Activated CD4-positive, alpha-beta memory T cell treated with anti-CD3 and anti-CD28 coated beads, Interleukin-2, amount 10 ng/mL, durations not matched to agents 7 days and 5 days (primary cell): ENCODE measurements at regions not wholly inside any gene's neighbourhood (a gene's known extent, or its start where the extent isn't known, plus 50 kb on each side); places are given as distances from the start of the nearest gene placed in this dataset.
"Not testable (repeated sequence)": the region's sequence is repeated elsewhere in the genome, so short reads cannot be mapped to it uniquely, and the experiment has no call there.

ENCODE experiments used
- CTCF ChIA-PET: fragments of 350-600 bp; sonication (Branson Sonifier 250); formaldehyde crosslinking; loops from one replicate; lab custom pipeline; 2021; ENCODE audit warnings: antibody characterized with exemption, inconsistent platforms; lab: Charles Lee
- POLR2A ChIA-PET: fragments of 350-600 bp; sonication (Branson Sonifier 250); formaldehyde crosslinking; loops from one replicate; lab custom pipeline; 2021; ENCODE audit warnings: antibody characterized with exemption; lab: Charles Lee
- DNase-seq: peaks from one replicate; pipeline ENCODE4 v3.0.0-alpha.2; 2020
- H3K27ac Mint-ChIP-seq: one replicate; pipeline ENCODE4 v1.8.0; 2021; ENCODE audit warnings: mild to moderate bottlenecking, mixed read lengths
- H3K27me3 Mint-ChIP-seq: one replicate; pipeline ENCODE4 v1.8.0; 2021; ENCODE audit warnings: mixed read lengths
- H3K36me3 Mint-ChIP-seq: one replicate; pipeline ENCODE4 v1.8.0; 2021; ENCODE audit warnings: low read depth, mixed read lengths
- H3K4me1 Mint-ChIP-seq: one replicate; pipeline ENCODE4 v1.8.0; 2021; ENCODE audit warnings: mixed read lengths
- H3K4me3 Mint-ChIP-seq: one replicate; pipeline ENCODE4 v1.8.0; 2021; ENCODE audit warnings: mild to moderate bottlenecking, mixed read lengths
- H3K9me3 Mint-ChIP-seq: one replicate; pipeline ENCODE4 v1.8.0; 2021; ENCODE audit warnings: mixed read lengths

DNA sequence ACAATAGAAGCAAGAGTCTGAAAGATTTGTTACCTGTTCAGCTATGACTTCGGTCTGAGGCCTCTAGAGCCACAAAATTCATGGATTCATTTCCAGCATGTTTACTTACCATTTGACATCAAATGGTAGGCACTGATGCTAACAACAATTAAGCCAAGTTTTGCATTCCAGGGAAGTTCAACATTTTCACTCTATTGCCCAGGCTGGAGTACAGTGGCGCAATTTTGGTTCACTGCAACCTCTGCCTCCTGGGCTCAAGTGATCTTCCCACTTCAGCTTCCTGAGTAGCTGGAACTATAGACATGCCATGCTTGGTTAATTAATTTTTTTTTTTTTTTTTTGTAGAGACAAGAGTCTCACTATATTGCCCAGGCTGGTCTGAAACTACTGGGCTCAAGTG is 114.1 kb upstream of the SGK1 start:
- H3K36me3 Mint-ChIP-seq, result no peaks in the 10 kb centered on the region
- H3K27me3 Mint-ChIP-seq, result no peaks in the 10 kb centered on the region
- H3K9me3 Mint-ChIP-seq, result no peaks in the 10 kb centered on the region
- ChIA-PET POLR2A (no interaction called here), CTCF (no interaction called here)
- no peak for DNase-seq
- peaks cover 24% of the 10 kb centered on the region for H3K4me1 Mint-ChIP-seq
- H3K27ac Mint-ChIP-seq, result no peak overlapping the region
- no peak overlapping the region for H3K4me3 Mint-ChIP-seq

DNA sequence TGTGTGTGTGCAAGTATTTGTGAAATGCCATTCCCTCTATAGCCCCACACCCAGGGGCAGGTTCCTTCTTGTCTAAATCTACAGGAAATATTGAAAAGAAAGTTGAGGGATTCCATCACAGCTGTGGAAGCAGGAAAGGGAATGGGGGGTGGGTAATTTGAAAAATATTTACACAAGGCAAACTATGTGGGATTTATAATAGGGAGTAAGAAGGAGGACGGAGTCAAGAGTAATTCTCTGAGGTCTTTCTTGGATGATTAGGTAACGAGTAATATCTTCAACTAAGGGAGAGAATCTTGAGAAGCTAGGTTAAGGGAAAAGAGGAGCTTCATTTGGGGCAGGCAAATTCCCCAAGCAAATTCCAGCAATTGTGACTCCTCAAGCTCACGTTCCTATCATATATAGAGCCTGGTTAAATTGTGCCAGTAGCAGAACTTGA is 113.5 kb upstream of the SGK1 start:
- Mint-ChIP-seq H3K9me3 (no peaks in the 10 kb centered on the region), H3K27me3 (no peaks in the 10 kb centered on the region), H3K27ac (no peak overlapping the region), H3K36me3 (no peaks in the 10 kb centered on the region), H3K4me1 (peaks cover 20% of the 10 kb centered on the region), H3K4me3 (no peak overlapping the region)
- ChIA-PET CTCF (no interaction called here), POLR2A (no interaction called here)
- DNase-seq, result no peak

DNA sequence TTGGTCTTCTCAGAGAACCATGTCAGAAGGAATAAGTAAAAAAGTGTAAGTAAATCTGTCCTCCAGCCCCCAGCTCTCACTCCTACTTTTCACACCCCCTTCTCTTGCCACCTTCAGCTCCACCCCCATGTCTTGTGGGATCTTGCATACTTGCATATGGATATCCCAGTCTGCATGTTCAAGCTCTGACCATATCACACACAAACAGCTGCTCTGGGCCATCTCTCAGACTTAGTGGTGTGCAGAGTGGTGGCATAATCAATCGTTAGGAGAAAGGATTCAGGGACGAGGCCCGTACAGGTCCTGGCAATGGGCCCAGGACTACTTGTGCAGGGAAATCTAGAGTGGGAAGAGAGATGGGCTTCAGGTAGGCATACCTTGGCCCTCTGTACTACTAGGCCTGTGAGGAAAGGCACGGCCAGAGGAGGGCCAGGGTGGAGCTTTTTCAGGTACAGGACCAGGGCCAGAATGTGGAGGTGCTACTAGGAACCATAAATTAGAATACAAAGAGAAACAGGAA is 112.0 kb upstream of the SGK1 start:
- H3K36me3 Mint-ChIP-seq, result no peaks in the 10 kb centered on the region
- H3K27ac Mint-ChIP-seq, result no peak overlapping the region
- no peak for DNase-seq
- H3K4me3 Mint-ChIP-seq, result no peak overlapping the region
- CTCF ChIA-PET, result no interaction called here
- no peaks in the 10 kb centered on the region for H3K27me3 Mint-ChIP-seq
- POLR2A ChIA-PET, result no interaction called here
- H3K4me1 Mint-ChIP-seq, result peaks cover 16% of the 10 kb centered on the region
- no peaks in the 10 kb centered on the region for H3K9me3 Mint-ChIP-seq

DNA sequence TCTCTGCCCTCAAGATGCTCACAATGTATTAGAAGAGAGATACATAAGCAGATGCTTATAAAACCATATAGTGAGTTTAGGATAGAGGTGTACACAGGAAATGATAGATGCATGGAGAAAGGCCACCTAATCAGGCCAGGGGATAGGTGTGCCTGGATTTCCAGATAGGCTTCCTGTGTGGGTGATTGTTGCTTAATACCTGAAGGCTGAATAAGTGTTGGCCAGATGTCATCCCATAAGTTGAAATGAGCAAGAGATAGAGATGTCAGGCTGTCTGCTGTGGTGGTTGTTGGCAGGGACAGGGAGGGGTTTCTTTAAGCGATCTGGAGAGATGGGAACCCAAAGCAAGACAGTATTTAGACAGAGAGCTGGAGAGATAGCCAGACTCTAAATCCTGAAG is 109.8 kb upstream of the SGK1 start:
- Mint-ChIP-seq H3K36me3 (no peaks in the 10 kb centered on the region), H3K27me3 (no peaks in the 10 kb centered on the region), H3K4me1 (peaks cover 21% of the 10 kb centered on the region), H3K4me3 (no peak overlapping the region), H3K27ac (no peak overlapping the region), H3K9me3 (no peaks in the 10 kb centered on the region)
- ChIA-PET CTCF (no interaction called here), POLR2A (no interaction called here)
- no peak for DNase-seq

DNA sequence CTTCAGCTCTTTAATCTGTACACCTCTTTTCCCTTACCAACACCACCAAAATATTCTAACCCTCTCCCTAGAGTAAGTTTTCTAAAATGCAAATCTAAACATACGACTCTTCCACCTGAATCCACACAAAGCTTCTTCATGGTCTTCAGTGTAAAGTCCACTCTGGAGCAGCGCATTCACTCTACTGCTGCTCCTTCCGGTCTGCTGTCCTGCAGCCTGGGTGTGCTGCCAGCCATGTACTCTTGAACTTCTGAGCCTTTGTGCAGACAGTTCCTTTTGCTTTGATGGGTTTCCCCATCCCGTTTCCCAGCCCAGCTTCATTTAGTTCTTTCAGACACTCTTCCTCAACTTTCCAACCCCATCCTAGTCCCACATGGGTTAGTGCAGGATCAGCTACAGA is 108.7 kb upstream of the SGK1 start:
- Mint-ChIP-seq H3K4me3 (no peak overlapping the region), H3K36me3 (no peaks in the 10 kb centered on the region), H3K4me1 (peaks cover 23% of the 10 kb centered on the region), H3K27me3 (no peaks in the 10 kb centered on the region), H3K9me3 (no peaks in the 10 kb centered on the region), H3K27ac (peak overlapping the region; percentile 42)
- no peak for DNase-seq
- ChIA-PET CTCF (interaction anchor here (0.7 kb wide), 1 partner anchor 422 kb away, joined by 3 read pairs; no protein-coding TSS in a partner anchor), POLR2A (interaction anchor here (2.7 kb wide), 1 partner anchor 10 kb away, joined by 9 read pairs; no protein-coding TSS in a partner anchor)

DNA sequence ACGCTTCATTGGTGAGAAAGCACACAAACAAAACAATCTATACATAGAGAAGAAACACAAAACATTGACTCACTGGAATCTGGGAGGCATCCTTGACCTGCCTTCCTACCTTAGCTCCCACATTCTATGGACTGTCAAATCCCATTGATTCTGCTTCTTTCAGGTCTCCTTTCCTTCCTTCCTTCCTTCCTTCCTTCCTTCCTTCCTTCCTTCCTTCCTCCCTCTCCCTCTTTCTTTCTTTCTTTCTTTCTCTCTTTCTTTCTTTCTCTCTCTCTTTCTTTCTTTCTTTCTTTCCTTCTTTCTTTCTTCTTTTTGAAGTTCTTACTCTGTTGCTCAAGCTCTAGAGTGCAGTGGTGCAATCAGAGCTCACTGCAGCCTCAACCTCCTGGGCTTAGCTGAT is 108.0 kb upstream of the SGK1 start:
- ChIA-PET CTCF (interaction anchor here (0.7 kb wide), 1 partner anchor 422 kb away, joined by 3 read pairs; no protein-coding TSS in a partner anchor), POLR2A (interaction anchor here (2.7 kb wide), 1 partner anchor 11 kb away, joined by 9 read pairs; no protein-coding TSS in a partner anchor)
- DNase-seq, H3K9me3 Mint-ChIP-seq, H3K27me3 Mint-ChIP-seq, H3K36me3 Mint-ChIP-seq, H3K4me3 Mint-ChIP-seq, H3K27ac Mint-ChIP-seq: not testable (repeated sequence)
- H3K4me1 Mint-ChIP-seq, result peaks cover 23% of the 10 kb centered on the region

DNA sequence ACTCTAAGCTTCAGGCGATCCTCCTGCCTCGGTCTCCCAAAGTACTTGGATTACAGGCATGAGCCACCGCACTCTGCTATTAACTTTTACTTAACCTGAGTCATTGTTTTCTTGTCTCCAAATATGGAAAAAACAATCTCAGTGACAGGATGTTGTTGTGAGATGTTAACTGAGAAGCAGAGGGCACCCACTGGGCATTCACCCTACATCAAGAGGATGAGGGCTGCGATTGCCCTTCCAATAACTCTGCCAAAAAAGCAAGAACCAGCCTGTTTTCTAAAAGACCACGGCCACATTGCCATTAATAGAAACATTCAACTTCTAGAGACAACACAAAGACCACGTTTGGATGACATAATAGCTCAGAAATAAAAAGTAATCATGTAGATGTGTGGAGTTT is 107.6 kb upstream of the SGK1 start:
- Mint-ChIP-seq H3K4me3 (no peak overlapping the region), H3K9me3 (no peaks in the 10 kb centered on the region), H3K36me3 (no peaks in the 10 kb centered on the region), H3K4me1 (peaks cover 23% of the 10 kb centered on the region), H3K27ac (no peak overlapping the region), H3K27me3 (no peaks in the 10 kb centered on the region)
- POLR2A ChIA-PET, result interaction anchor here (2.7 kb wide), 1 partner anchor 11 kb away, joined by 9 read pairs; no protein-coding TSS in a partner anchor
- DNase-seq, result no peak
- CTCF ChIA-PET, result no interaction called here

DNA sequence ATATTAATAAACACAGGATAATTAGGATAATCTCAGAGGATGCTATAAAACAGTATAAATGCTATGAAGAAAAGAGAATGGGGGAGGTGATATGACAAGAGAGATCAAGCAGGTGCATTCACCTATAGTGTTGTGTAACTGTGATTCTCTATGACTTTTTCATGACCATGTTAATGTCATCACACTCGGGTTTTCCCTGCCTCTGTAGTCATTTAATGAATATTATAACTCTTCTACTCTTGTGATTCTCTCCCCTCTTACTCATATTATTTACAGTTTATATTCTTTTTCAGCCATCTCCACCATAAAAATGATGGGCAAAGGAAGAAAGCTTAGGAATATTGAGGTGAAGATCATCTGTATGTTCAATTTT is 106.9 kb upstream of the SGK1 start:
- peaks cover 23% of the 10 kb centered on the region for H3K4me1 Mint-ChIP-seq
- ChIA-PET CTCF (interaction anchor here (0.7 kb wide), 1 partner anchor 61 kb away, joined by 3 read pairs; no protein-coding TSS in a partner anchor), POLR2A (interaction anchor here (2.7 kb wide), 1 partner anchor 12 kb away, joined by 9 read pairs; no protein-coding TSS in a partner anchor)
- no peak for DNase-seq
- no peaks in the 10 kb centered on the region for H3K36me3 Mint-ChIP-seq
- H3K27me3 Mint-ChIP-seq, result no peaks in the 10 kb centered on the region
- H3K4me3 Mint-ChIP-seq, result no peak overlapping the region
- no peak overlapping the region for H3K27ac Mint-ChIP-seq
- no peaks in the 10 kb centered on the region for H3K9me3 Mint-ChIP-seq

DNA sequence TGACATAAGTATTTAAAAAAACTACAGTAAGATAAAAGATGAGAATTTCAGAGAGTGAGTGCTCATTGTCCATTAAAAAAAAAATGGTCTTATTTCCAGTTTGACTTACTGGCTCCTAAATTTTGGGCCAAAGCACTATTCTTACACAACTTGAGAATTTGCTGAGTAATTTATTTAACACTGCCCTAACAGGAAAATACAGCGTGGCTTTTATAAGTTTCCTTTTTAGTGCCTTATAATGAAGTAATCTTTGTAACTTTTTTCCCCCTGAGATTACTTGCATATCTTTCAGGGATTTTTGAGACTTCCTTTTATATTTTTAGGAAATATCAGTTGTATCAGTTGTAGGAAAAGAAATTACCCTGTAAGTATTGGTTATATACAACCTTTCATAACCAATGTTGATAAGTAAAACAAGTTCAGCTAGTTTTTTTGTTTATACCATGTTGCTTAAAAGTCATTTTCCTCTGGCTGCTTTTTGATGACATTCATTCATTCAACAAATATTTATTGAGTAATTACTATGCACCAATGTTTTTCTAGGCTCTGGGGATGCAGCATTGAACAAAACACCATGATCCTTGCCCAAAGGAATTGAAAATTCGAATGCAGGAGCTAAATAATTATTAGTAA is 106.4 kb upstream of the SGK1 start:
- Mint-ChIP-seq H3K4me1 (peaks cover 23% of the 10 kb centered on the region), H3K4me3 (no peak overlapping the region), H3K27ac (no peak overlapping the region), H3K36me3 (no peaks in the 10 kb centered on the region), H3K27me3 (no peaks in the 10 kb centered on the region), H3K9me3 (no peaks in the 10 kb centered on the region)
- ChIA-PET CTCF (interaction anchor here (0.7 kb wide), 1 partner anchor 60 kb away, joined by 3 read pairs; no protein-coding TSS in a partner anchor), POLR2A (interaction anchor here (2.7 kb wide), 1 partner anchor 12 kb away, joined by 9 read pairs; no protein-coding TSS in a partner anchor)
- DNase-seq, result no peak

DNA sequence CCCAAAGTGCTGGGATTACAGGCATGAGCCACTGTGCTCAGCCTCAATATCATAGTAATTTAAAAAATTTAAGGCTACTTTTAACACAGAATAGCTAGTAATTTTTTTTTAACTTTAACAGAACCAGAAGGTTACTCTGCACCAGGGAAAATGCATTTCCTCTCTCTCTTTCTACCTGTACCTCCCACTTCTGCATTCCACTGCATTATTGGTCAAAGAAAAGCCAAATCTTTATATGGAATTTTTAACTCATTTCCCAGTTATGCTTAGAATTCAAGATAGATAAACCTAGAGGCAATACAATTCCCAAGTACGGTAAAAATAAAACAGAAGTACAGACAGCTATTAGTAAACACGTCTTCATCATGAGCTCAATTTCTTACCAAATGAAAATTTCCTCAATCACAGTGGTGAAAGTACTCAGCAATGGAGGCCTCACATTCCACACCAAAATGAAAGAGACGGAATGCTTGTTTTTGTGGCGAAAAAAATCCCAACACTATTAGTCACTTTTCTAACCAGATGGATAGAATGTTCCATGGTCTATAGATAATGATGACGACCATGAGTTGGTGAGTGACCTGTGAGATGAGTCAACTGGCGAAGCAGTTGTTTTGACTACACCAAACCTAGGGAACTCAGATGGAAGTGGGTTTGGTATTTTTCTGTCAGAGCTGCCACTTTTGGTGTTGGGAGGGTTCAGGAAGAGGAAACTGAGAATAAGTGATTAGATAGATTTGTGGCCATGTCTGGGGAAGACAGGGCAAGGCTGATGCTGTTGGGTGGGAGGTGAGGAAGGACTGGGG is 104.7 kb upstream of the SGK1 start:
- ChIA-PET POLR2A (no interaction called here), CTCF (no interaction called here)
- H3K9me3 Mint-ChIP-seq, result no peaks in the 10 kb centered on the region
- H3K36me3 Mint-ChIP-seq, result no peaks in the 10 kb centered on the region
- DNase-seq, result no peak
- no peak overlapping the region for H3K4me3 Mint-ChIP-seq
- no peaks in the 10 kb centered on the region for H3K27me3 Mint-ChIP-seq
- H3K4me1 Mint-ChIP-seq, result peaks cover 23% of the 10 kb centered on the region
- no peak overlapping the region for H3K27ac Mint-ChIP-seq

DNA sequence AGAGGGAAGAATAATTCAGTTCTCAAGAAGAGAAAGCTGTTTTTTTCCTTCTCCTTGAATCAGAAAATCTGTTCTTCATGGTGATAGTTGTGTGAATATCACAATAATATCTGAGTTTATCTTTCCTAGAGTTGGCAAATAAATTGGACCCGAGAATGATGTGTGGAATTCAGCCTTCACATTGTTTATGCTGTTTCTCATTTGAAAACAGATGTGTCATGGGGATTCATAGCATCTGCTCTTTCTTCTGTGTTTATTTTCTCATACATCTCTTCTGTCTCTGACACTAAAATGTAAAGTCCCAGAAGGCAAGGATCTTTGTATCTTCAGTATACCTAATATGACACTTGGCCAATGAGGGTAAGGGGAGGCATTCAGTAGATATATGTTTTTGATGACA is 103.6 kb upstream of the SGK1 start:
- Mint-ChIP-seq H3K27ac (no peak overlapping the region), H3K4me1 (peaks cover 25% of the 10 kb centered on the region), H3K4me3 (no peak overlapping the region), H3K9me3 (no peaks in the 10 kb centered on the region), H3K27me3 (no peaks in the 10 kb centered on the region), H3K36me3 (no peaks in the 10 kb centered on the region)
- no peak for DNase-seq
- ChIA-PET POLR2A (interaction anchor here (0.6 kb wide), 1 partner anchor 449 kb away, joined by 3 read pairs; no protein-coding TSS in a partner anchor), CTCF (no interaction called here)

DNA sequence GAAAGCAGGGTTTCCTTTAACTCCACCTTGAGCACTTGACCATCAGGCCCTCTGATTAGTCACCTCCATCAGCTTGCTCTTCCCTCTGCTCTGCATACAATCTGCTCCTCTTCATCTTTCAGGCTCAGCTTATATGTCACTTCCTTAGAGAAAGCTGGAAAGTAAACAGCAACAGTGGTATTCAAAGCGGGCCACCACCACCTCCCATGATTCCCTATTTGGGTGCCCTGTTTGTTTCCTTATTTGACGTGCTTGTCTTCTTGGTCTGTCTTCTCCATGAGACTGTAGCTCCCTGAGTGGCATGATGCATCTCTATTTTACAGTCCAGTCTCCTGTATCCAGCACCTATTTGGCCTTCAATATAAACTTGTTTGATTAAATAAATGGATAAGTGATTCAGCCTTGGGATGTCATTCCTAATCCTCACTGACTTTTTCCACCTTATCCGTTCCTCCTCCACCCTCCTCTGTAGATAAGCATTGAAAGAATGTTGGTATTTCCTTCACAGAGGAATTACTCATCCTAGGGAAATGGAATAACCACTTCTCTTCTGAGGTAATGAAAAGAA is 102.8 kb upstream of the SGK1 start:
- peaks cover 20% of the 10 kb centered on the region for H3K4me1 Mint-ChIP-seq
- no peaks in the 10 kb centered on the region for H3K9me3 Mint-ChIP-seq
- CTCF ChIA-PET, result no interaction called here
- POLR2A ChIA-PET, result interaction anchor here (0.6 kb wide), 1 partner anchor 450 kb away, joined by 3 read pairs; no protein-coding TSS in a partner anchor
- no peak for DNase-seq
- no peak overlapping the region for H3K27ac Mint-ChIP-seq
- H3K36me3 Mint-ChIP-seq, result no peaks in the 10 kb centered on the region
- H3K4me3 Mint-ChIP-seq, result no peak overlapping the region
- no peaks in the 10 kb centered on the region for H3K27me3 Mint-ChIP-seq

DNA sequence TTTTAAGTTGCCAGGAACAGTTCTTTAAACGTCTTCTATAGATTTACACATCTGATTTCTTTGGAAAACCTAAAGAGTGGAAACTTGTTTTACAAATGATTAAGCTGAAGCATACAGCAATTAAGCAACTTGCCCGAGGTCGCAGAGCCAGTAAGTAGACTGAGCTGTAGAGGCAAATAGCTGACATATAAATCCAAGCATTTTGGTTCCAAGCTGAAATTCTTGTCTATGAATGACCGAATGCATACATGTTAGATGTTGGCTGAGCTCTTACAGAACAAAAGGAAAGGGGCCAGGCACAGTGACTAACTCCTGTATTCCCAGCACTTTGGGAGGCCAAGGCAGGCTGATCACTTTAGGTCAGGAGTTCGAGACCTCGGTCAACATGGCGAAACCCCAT is 101.8 kb upstream of the SGK1 start:
- no peak overlapping the region for H3K27ac Mint-ChIP-seq
- no peak for DNase-seq
- H3K36me3 Mint-ChIP-seq, result no peaks in the 10 kb centered on the region
- H3K9me3 Mint-ChIP-seq, result no peaks in the 10 kb centered on the region
- no peak overlapping the region for H3K4me3 Mint-ChIP-seq
- ChIA-PET POLR2A (no interaction called here), CTCF (no interaction called here)
- H3K4me1 Mint-ChIP-seq, result peaks cover 15% of the 10 kb centered on the region
- peaks cover 3% of the 10 kb centered on the region for H3K27me3 Mint-ChIP-seq
